Activated CD4-positive, CD25-positive, alpha-beta regulatory T cell treated with anti-CD3 and anti-CD28 coated beads, Interleukin-2, amount 50 U/mL, for 24 hours (primary cell): ENCODE measurements at regions not wholly inside any gene's neighbourhood (a gene's known extent, or its start where the extent isn't known, plus 50 kb on each side); places are given as distances from the start of the nearest gene placed in this dataset.
"Not testable (repeated sequence)": the region's sequence is repeated elsewhere in the genome, so short reads cannot be mapped to it uniquely, and the experiment has no call there.

ENCODE experiments used
- ATAC-seq, 2 donors: fragments of 150-1000 bp; cut with Tn5 transposase; one replicate each; pipeline ENCODE4 v1.10.0; 2021; ENCODE audit warnings: mild to moderate bottlenecking in 1 of 2, moderate library complexity in 1 of 2

- ATAC-seq = no peak
Observed at GRCh38 chr5:125485771-125486170, 739.3 kb upstream of the ZNF608 start.

GRCh38 chr5:125486634-125487033, 740.2 kb upstream of the ZNF608 start:
- no peak for ATAC-seq

GRCh38 chr5:125487231-125487630, 740.8 kb upstream of the ZNF608 start:
- no peak for ATAC-seq

GRCh38 chr5:125487652-125488051, 741.2 kb upstream of the ZNF608 start:
- not testable (repeated sequence) for ATAC-seq

GRCh38 chr5:125489146-125489545, 742.7 kb upstream of the ZNF608 start:
- ATAC-seq = no peak

- ATAC-seq = no peak
Observed at GRCh38 chr5:125491986-125492492, 745.6 kb upstream of the ZNF608 start.

GRCh38 chr5:125492977-125493376, 746.5 kb upstream of the ZNF608 start:
- no peak for ATAC-seq

- ATAC-seq = no peak
Observed at GRCh38 chr5:125496393-125496792, 750.0 kb upstream of the ZNF608 start.

GRCh38 chr5:125497651-125498050, 751.2 kb upstream of the ZNF608 start:
- no peak for ATAC-seq

- ATAC-seq = no peak
Observed at GRCh38 chr5:125499636-125500332, 753.3 kb upstream of the ZNF608 start.

GRCh38 chr5:125501396-125501795, 755.0 kb upstream of the ZNF608 start:
- no peak for ATAC-seq

- ATAC-seq = no peak
Observed at GRCh38 chr5:125503946-125504345, 757.5 kb upstream of the ZNF608 start.

GRCh38 chr5:125505115-125505514, 758.7 kb upstream of the ZNF608 start:
- no peak for ATAC-seq

- no peak for ATAC-seq
Observed at GRCh38 chr5:125506124-125506523, 759.7 kb upstream of the ZNF608 start.

GRCh38 chr5:125508225-125508624, 761.8 kb upstream of the ZNF608 start:
- no peak for ATAC-seq

- ATAC-seq = no peak
Observed at GRCh38 chr5:125510651-125511050, 764.2 kb upstream of the ZNF608 start.

- ATAC-seq = no peak
Observed at GRCh38 chr5:125517973-125518550, 771.6 kb upstream of the ZNF608 start.

GRCh38 chr5:125521289-125521688, 774.9 kb upstream of the ZNF608 start:
- no peak for ATAC-seq

- no peak for ATAC-seq
Observed at GRCh38 chr5:125525356-125525755, 778.9 kb upstream of the ZNF608 start.

- no peak for ATAC-seq
Observed at GRCh38 chr5:125526966-125527365, 780.5 kb upstream of the ZNF608 start.

- ATAC-seq = no peak
Observed at GRCh38 chr5:125528881-125529280, 782.4 kb upstream of the ZNF608 start.

- no peak for ATAC-seq
Observed at GRCh38 chr5:125530833-125531615, 784.6 kb upstream of the ZNF608 start.

GRCh38 chr5:125536095-125536494, 789.7 kb upstream of the ZNF608 start:
- no peak for ATAC-seq

- no peak for ATAC-seq
Observed at GRCh38 chr5:125536582-125536981, 790.1 kb upstream of the ZNF608 start.
